ENCODE measurements at regions not wholly inside any gene's neighbourhood (a gene's known extent, or its start where the extent isn't known, plus 50 kb on each side); places are given as distances from the start of the nearest gene placed in this dataset.

GRCh38 chr4:23717528-23718248, 172.2 kb downstream of the PPARGC1A start:
- TF ChIP-seq EZH2phosphoT487 (IDR thresholded peaks at IDR 0.05; ENCODE audit: low read length) (no peak), CTCF (IDR thresholded peaks at IDR 0.05; ENCODE audit: low read length) (peak; percentile 64)
